ENCODE measurements at regions not wholly inside any gene's neighbourhood (a gene's known extent, or its start where the extent isn't known, plus 50 kb on each side); places are given as distances from the start of the nearest gene placed in this dataset.

DNA sequence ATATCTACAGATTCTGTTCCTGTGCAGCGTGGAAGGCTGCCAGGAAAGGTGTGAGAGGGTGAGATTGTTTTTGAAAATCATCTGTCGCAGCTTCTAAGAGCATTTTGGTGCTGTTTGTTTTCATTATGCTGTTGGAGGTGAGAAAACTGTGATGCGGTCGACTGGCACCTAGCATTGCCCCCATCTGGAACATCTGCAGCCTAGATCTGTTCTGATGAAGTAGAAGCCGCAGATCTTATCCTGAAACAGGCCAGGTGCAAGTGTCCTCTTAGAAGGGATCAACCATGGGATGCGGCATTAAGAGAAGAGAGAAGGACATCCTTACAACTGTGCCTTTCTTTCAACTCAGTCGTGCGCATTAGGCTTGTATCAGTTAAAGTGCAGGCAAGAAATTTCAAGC is 167.3 kb downstream of the CDH26 start:
- Histone ChIP-seq H4K91ac (ENCODE audit: insufficient read depth, low read depth, low read length) (no peak overlapping the region), H2AFZ (replicated peaks; ENCODE audit: low read length, poor library complexity) (no peak overlapping the region), H3K36me3 (ENCODE audit: control insufficient read depth, insufficient read depth, low read length) (no peaks in the 10 kb centered on the region), H3K9me1 (ENCODE audit: insufficient read depth, low read length) (no peaks in the 10 kb centered on the region), H2BK15ac (ENCODE audit: low read depth, low read length) (no peak overlapping the region), H3K79me1 (ENCODE audit: low read depth in 1 of 2, low read length in 2 of 2) (no peaks in the 10 kb centered on the region), H3K9me3 (ENCODE audit: control insufficient read depth, insufficient read depth, low read length) (no peaks in the 10 kb centered on the region), H3K4ac (ENCODE audit: low read depth, low read length) (no peak overlapping the region), H4K5ac (ENCODE audit: low read depth, low read length) (no peak overlapping the region), H4K20me1 (ENCODE audit: insufficient read depth, low read length) (no peaks in the 10 kb centered on the region), H3K27me3 (ENCODE audit: control insufficient read depth, insufficient read depth, low read length) (no peaks in the 10 kb centered on the region), H3K56ac (ENCODE audit: extremely low read depth, insufficient read depth, low read length) (no peak overlapping the region), H3K9ac (ENCODE audit: low read depth, low read length) (no peak overlapping the region), H2BK5ac (ENCODE audit: low read depth, low read length, poor library complexity, severe bottlenecking) (no peak overlapping the region), H2BK120ac (ENCODE audit: low read depth, low read length) (no peak overlapping the region), H2BK20ac (ENCODE audit: low read depth, low read length) (no peak overlapping the region), H3K14ac (replicated peaks; ENCODE audit: low read depth, low read length) (no peak overlapping the region), H3K23ac (ENCODE audit: low read depth, low read length) (no peak overlapping the region), H3K27ac (ENCODE audit: insufficient read depth, low read length) (no peak overlapping the region), H3K4me2 (ENCODE audit: low read depth, low read length) (no peak overlapping the region), H3K18ac (ENCODE audit: low read depth, low read length) (no peak overlapping the region), H3K4me3 (ENCODE audit: insufficient read depth, low read depth, low read length) (no peak overlapping the region), H2AK9ac (replicated peaks; ENCODE audit: low read depth, low read length, poor library complexity) (no peak overlapping the region), H2AK5ac (ENCODE audit: low read depth, low read length) (no peak overlapping the region), H3K4me1 (ENCODE audit: control insufficient read depth, insufficient read depth, low read length) (no peaks in the 10 kb centered on the region), H4K8ac (ENCODE audit: low read depth in 2 of 2, low read length in 2 of 2) (no peak overlapping the region)
- DNase-seq (no peak), ATAC-seq (ENCODE audit: low read depth) (no peak)
- dilution Hi-C loops (cut with HindIII; ENCODE audit: low sequenced_read_pairs, unreplicated experiment): no loop called here
- intact Hi-C loops (cut with micrococcal nuclease): no loop called here
- no CpG with 5 or more reads among the region's 8 CpGs for whole genome bisulfite sequencing, 2 experiments (ENCODE audit: extremely low coverage in 2 of 2, insufficient read length in 1 of 2)
- in situ Hi-C loops (cut with MboI; ENCODE audit: low sequenced_read_pairs): no loop called here
- TF ChIP-seq MAFK (IDR thresholded peaks at IDR 0.05; ENCODE audit: low read depth, low read length) (no peak), POLR2A (IDR thresholded peaks at IDR 0.05; ENCODE audit: low read depth, low read length) (no peak), CHD1 (IDR thresholded peaks at IDR 0.05; ENCODE audit: low read depth, low read length) (no peak), MXI1 (IDR thresholded peaks at IDR 0.05; ENCODE audit: borderline replicate concordance, low read depth, low read length) (no peak), MAZ (IDR thresholded peaks at IDR 0.05; ENCODE audit: borderline replicate concordance, low read depth, low read length) (no peak), RCOR1 (IDR thresholded peaks at IDR 0.05; ENCODE audit: insufficient replicate concordance, low read length) (no peak), BHLHE40 (IDR thresholded peaks at IDR 0.05; ENCODE audit: low read depth, low read length) (no peak), NFE2L2 (IDR thresholded peaks at IDR 0.05; ENCODE audit: low read depth, low read length) (no peak), FOS (IDR thresholded peaks at IDR 0.05; ENCODE audit: low read depth, low read length) (no peak), RFX5 (IDR thresholded peaks at IDR 0.05; ENCODE audit: low read depth, low read length) (no peak), CEBPB (IDR thresholded peaks at IDR 0.05; ENCODE audit: low read depth, low read length) (no peak), RAD21 (IDR thresholded peaks at IDR 0.05; ENCODE audit: low read length) (no peak), SMC3 (IDR thresholded peaks at IDR 0.05; ENCODE audit: low read depth, low read length) (no peak)
- TF ChIP-seq, protein P1, sequence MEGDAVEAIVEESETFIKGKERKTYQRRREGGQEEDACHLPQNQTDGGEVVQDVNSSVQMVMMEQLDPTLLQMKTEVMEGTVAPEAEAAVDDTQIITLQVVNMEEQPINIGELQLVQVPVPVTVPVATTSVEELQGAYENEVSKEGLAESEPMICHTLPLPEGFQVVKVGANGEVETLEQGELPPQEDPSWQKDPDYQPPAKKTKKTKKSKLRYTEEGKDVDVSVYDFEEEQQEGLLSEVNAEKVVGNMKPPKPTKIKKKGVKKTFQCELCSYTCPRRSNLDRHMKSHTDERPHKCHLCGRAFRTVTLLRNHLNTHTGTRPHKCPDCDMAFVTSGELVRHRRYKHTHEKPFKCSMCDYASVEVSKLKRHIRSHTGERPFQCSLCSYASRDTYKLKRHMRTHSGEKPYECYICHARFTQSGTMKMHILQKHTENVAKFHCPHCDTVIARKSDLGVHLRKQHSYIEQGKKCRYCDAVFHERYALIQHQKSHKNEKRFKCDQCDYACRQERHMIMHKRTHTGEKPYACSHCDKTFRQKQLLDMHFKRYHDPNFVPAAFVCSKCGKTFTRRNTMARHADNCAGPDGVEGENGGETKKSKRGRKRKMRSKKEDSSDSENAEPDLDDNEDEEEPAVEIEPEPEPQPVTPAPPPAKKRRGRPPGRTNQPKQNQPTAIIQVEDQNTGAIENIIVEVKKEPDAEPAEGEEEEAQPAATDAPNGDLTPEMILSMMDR (conservative IDR thresholded peaks at IDR 0.05; ENCODE audit: low read depth, low read length): no peak
- TF ChIP-seq, protein P2, sequence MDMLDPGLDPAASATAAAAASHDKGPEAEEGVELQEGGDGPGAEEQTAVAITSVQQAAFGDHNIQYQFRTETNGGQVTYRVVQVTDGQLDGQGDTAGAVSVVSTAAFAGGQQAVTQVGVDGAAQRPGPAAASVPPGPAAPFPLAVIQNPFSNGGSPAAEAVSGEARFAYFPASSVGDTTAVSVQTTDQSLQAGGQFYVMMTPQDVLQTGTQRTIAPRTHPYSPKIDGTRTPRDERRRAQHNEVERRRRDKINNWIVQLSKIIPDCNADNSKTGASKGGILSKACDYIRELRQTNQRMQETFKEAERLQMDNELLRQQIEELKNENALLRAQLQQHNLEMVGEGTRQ (IDR thresholded peaks at IDR 0.05; ENCODE audit: low read depth, low read length): no peak
- TF ChIP-seq, protein P3, sequence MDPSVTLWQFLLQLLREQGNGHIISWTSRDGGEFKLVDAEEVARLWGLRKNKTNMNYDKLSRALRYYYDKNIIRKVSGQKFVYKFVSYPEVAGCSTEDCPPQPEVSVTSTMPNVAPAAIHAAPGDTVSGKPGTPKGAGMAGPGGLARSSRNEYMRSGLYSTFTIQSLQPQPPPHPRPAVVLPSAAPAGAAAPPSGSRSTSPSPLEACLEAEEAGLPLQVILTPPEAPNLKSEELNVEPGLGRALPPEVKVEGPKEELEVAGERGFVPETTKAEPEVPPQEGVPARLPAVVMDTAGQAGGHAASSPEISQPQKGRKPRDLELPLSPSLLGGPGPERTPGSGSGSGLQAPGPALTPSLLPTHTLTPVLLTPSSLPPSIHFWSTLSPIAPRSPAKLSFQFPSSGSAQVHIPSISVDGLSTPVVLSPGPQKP (IDR thresholded peaks at IDR 0.05; ENCODE audit: borderline replicate concordance, low read depth, low read length): no peak
- BruUV-seq (replicated peaks): no TSS peak
- ChIA-PET CTCF (interaction anchor here (0.7 kb wide), 1 partner anchor 12 kb away, joined by 3 read pairs; no protein-coding TSS in a partner anchor), POLR2A (ENCODE audit: unreplicated experiment) (no interaction called here)
